ENCODE measurements at regions not wholly inside any gene's neighbourhood (a gene's known extent, or its start where the extent isn't known, plus 50 kb on each side); places are given as distances from the start of the nearest gene placed in this dataset.

DNA sequence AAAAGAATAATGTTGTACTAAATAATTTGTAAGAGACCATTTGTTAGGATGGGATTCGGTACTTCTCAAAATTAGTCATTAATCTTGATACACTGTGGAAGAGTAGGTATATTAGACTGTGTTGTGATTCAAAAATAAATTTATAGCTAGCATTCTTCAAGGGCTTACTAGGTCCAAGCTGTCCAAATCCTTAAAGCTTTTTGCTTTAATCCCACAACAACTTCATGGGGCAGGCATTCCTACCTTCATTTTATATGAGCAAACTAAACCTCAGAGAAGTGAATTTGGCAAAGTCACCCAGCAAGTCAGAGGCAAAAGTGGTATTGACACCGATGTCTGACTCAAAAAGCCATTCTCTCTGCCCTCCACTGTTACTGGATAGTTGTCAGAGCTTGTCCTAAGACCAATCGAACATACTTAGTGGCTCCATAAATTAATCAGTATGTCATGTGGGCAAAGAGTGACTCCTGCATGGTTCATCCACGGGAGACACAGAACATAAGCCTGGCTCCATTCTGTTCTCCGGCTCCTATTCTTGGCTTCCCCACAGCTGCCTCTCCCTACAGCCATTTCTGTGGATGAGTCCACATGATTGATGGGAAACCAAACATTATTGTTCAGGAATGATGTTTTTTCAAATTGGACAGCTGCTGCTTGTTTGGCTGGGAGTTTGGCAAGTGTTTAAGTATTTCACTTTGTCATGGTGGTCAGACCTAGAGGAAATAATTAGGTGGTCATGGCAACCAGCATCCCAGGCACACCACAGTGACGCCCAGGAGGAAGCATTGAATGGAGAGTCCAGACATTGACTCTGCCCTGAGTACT is 133.4 kb upstream of the FGGY start:
- TF ChIP-seq, protein P1, sequence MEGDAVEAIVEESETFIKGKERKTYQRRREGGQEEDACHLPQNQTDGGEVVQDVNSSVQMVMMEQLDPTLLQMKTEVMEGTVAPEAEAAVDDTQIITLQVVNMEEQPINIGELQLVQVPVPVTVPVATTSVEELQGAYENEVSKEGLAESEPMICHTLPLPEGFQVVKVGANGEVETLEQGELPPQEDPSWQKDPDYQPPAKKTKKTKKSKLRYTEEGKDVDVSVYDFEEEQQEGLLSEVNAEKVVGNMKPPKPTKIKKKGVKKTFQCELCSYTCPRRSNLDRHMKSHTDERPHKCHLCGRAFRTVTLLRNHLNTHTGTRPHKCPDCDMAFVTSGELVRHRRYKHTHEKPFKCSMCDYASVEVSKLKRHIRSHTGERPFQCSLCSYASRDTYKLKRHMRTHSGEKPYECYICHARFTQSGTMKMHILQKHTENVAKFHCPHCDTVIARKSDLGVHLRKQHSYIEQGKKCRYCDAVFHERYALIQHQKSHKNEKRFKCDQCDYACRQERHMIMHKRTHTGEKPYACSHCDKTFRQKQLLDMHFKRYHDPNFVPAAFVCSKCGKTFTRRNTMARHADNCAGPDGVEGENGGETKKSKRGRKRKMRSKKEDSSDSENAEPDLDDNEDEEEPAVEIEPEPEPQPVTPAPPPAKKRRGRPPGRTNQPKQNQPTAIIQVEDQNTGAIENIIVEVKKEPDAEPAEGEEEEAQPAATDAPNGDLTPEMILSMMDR (IDR thresholded peaks at IDR 0.05) = no peak
- TF ChIP-seq SIN3A (IDR thresholded peaks at IDR 0.05; ENCODE audit: borderline replicate concordance, insufficient read depth, low read depth, low read length) (no peak), TCF7L2 (IDR thresholded peaks at IDR 0.05; ENCODE audit: low read depth, low read length) (no peak), POLR2AphosphoS5 (IDR thresholded peaks at IDR 0.05; ENCODE audit: low read depth, low read length) (no peak)
- TF ChIP-seq, protein P2, sequence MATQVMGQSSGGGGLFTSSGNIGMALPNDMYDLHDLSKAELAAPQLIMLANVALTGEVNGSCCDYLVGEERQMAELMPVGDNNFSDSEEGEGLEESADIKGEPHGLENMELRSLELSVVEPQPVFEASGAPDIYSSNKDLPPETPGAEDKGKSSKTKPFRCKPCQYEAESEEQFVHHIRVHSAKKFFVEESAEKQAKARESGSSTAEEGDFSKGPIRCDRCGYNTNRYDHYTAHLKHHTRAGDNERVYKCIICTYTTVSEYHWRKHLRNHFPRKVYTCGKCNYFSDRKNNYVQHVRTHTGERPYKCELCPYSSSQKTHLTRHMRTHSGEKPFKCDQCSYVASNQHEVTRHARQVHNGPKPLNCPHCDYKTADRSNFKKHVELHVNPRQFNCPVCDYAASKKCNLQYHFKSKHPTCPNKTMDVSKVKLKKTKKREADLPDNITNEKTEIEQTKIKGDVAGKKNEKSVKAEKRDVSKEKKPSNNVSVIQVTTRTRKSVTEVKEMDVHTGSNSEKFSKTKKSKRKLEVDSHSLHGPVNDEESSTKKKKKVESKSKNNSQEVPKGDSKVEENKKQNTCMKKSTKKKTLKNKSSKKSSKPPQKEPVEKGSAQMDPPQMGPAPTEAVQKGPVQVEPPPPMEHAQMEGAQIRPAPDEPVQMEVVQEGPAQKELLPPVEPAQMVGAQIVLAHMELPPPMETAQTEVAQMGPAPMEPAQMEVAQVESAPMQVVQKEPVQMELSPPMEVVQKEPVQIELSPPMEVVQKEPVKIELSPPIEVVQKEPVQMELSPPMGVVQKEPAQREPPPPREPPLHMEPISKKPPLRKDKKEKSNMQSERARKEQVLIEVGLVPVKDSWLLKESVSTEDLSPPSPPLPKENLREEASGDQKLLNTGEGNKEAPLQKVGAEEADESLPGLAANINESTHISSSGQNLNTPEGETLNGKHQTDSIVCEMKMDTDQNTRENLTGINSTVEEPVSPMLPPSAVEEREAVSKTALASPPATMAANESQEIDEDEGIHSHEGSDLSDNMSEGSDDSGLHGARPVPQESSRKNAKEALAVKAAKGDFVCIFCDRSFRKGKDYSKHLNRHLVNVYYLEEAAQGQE (IDR thresholded peaks at IDR 0.05; ENCODE audit: insufficient read depth in 1 of 2, low read depth in 2 of 2, low read length in 1 of 2) = no peak
- ChIA-PET CTCF (no interaction called here), POLR2A (no interaction called here)
- peaks cover 6% of the 10 kb centered on the region for H3K9me3 ChIP-seq (ENCODE audit: control insufficient read depth, insufficient read depth, low read depth, low read length)
- ATAC-seq (no peak), DNase-seq (ENCODE audit: low read depth, low spot score) (no peak)
- H3K36me3 ChIP-seq (ENCODE audit: control insufficient read depth, insufficient read depth, low read length) = no peaks in the 10 kb centered on the region
- H3K27me3 ChIP-seq (ENCODE audit: control insufficient read depth, insufficient read depth, low read length) = no peaks in the 10 kb centered on the region
- no peaks in the 10 kb centered on the region for H3K4me1 ChIP-seq (ENCODE audit: control insufficient read depth, insufficient read depth, low read length)
- intact Hi-C loops (cut with micrococcal nuclease; ENCODE audit: unreplicated experiment) = no loop called here
- no peak overlapping the region for H3K4me3 ChIP-seq (ENCODE audit: low read depth in 2 of 2, low read length in 2 of 2)
- BruUV-seq (replicated peaks) = no TSS peak
- H3K27ac ChIP-seq (ENCODE audit: low read length) = no peak overlapping the region
- in situ Hi-C loops (cut with HindIII; ENCODE audit: low pct_unique_long_range_greater_than_20kb, low sequenced_read_pairs) = no loop called here

DNA sequence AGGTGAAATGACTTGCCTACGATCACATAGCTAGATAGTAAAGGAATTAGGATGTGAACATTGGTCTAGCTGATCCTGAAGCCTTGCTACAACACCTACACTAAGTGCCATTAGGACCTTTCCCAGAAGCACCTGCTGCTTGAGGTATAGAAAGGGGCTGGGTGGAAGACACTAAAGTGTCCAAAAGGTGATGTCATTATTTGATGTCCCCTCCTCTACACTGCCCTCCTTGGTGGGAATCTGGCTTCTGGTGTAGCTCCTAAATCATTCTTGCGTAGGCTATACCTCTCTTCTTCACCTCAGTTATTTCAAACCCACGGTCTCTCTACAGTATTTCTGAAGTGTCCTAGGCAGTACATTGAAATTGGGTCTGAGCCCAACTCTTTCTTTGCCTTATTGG is 132.5 kb upstream of the FGGY start:
- CTCF ChIA-PET = no interaction called here
- ATAC-seq (no peak), DNase-seq (ENCODE audit: low read depth, low spot score) (no peak)
- Histone ChIP-seq H3K27ac (ENCODE audit: low read length) (no peak overlapping the region), H3K36me3 (ENCODE audit: control insufficient read depth, insufficient read depth, low read length) (no peaks in the 10 kb centered on the region), H3K9me3 (ENCODE audit: control insufficient read depth, insufficient read depth, low read depth, low read length) (no peaks in the 10 kb centered on the region), H3K4me3 (ENCODE audit: low read depth in 2 of 2, low read length in 2 of 2) (no peak overlapping the region), H3K4me1 (ENCODE audit: control insufficient read depth, insufficient read depth, low read length) (no peaks in the 10 kb centered on the region), H3K27me3 (ENCODE audit: control insufficient read depth, insufficient read depth, low read length) (no peaks in the 10 kb centered on the region)
- in situ Hi-C loops (cut with HindIII; ENCODE audit: low pct_unique_long_range_greater_than_20kb, low sequenced_read_pairs) (no loop called here), intact Hi-C loops (cut with micrococcal nuclease; ENCODE audit: unreplicated experiment) (no loop called here)
- POLR2A ChIA-PET = no interaction called here
- BruUV-seq (replicated peaks) = no TSS peak
- TF ChIP-seq TCF7L2 (IDR thresholded peaks at IDR 0.05; ENCODE audit: low read depth, low read length) = no peak
- TF ChIP-seq, protein P1 (IDR thresholded peaks at IDR 0.05) = no peak
- no peak for TF ChIP-seq POLR2AphosphoS5 (IDR thresholded peaks at IDR 0.05; ENCODE audit: low read depth, low read length)
- TF ChIP-seq, protein P2 (IDR thresholded peaks at IDR 0.05; ENCODE audit: insufficient read depth in 1 of 2, low read depth in 2 of 2, low read length in 1 of 2) = no peak
- no peak for TF ChIP-seq SIN3A (IDR thresholded peaks at IDR 0.05; ENCODE audit: borderline replicate concordance, insufficient read depth, low read depth, low read length)
